ENCODE measurements at regions not wholly inside any gene's neighbourhood (a gene's known extent, or its start where the extent isn't known, plus 50 kb on each side); places are given as distances from the start of the nearest gene placed in this dataset.

DNA sequence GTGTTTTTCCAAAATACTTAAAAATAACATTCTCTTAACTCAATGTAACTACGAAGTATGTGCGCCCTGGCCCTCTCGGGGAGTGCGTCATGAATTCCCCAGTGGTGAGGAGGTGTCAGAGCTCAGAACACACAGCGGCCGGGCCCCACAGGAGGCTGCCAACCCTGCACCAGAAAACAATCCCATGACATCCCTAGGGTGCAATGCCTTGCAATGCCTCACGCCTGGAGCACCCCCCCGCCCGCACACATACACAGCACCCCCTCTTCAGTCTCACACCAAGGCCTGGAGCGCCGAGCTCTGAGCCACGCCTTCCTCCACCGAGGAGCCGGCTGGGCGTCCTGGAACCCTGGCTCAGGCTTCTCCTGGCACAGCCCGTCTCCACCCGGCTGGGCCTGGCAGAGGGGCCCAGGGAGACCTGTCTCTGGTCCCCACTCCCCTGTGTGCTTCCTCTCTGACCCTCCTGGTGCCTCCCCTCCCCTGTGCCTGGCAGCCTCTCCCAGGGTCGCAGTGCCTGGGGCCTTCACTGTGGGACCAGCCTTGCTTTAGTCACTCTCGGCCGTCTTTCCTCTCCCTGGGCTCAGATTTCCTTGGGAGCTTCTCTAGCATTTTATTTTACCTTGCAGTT lies 108.2 kb upstream of the ADRA2C start:
- peak in 1 of 2 donors; percentile 56 for DNase-seq
- Histone ChIP-seq H3K4me3 (no peak overlapping the region), H3K36me3 (no peaks in the 10 kb centered on the region), H3K27me3 (peaks cover 3 to 88% (median 37%) of the 10 kb centered on the region in 3 donors), H3K9me3 (no peaks in the 10 kb centered on the region), H3K4me1 (no peaks in the 10 kb centered on the region), H3K27ac (peak overlapping the region in 3 of 5 donors; percentile 46 to 59 (median 46))
- peak in 1 of 3 donors; percentile 23 for TF ChIP-seq POLR2AphosphoS5 (IDR thresholded peaks at IDR 0.05)
- TF ChIP-seq EP300 (IDR thresholded peaks at IDR 0.05), result no peak
- TF ChIP-seq, protein P1, sequence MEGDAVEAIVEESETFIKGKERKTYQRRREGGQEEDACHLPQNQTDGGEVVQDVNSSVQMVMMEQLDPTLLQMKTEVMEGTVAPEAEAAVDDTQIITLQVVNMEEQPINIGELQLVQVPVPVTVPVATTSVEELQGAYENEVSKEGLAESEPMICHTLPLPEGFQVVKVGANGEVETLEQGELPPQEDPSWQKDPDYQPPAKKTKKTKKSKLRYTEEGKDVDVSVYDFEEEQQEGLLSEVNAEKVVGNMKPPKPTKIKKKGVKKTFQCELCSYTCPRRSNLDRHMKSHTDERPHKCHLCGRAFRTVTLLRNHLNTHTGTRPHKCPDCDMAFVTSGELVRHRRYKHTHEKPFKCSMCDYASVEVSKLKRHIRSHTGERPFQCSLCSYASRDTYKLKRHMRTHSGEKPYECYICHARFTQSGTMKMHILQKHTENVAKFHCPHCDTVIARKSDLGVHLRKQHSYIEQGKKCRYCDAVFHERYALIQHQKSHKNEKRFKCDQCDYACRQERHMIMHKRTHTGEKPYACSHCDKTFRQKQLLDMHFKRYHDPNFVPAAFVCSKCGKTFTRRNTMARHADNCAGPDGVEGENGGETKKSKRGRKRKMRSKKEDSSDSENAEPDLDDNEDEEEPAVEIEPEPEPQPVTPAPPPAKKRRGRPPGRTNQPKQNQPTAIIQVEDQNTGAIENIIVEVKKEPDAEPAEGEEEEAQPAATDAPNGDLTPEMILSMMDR (IDR thresholded peaks at IDR 0.05), result no peak
- TF ChIP-seq POLR2A (IDR thresholded peaks at IDR 0.05), result no peak
- intact Hi-C loops (cut with DNase I; ENCODE audit: low total_unique reads), result no loop called here
- WGBS, 5 donors, result 39 to 57% (median 46%) methylated on average over 14 to 20 of the region's 20 CpGs

DNA sequence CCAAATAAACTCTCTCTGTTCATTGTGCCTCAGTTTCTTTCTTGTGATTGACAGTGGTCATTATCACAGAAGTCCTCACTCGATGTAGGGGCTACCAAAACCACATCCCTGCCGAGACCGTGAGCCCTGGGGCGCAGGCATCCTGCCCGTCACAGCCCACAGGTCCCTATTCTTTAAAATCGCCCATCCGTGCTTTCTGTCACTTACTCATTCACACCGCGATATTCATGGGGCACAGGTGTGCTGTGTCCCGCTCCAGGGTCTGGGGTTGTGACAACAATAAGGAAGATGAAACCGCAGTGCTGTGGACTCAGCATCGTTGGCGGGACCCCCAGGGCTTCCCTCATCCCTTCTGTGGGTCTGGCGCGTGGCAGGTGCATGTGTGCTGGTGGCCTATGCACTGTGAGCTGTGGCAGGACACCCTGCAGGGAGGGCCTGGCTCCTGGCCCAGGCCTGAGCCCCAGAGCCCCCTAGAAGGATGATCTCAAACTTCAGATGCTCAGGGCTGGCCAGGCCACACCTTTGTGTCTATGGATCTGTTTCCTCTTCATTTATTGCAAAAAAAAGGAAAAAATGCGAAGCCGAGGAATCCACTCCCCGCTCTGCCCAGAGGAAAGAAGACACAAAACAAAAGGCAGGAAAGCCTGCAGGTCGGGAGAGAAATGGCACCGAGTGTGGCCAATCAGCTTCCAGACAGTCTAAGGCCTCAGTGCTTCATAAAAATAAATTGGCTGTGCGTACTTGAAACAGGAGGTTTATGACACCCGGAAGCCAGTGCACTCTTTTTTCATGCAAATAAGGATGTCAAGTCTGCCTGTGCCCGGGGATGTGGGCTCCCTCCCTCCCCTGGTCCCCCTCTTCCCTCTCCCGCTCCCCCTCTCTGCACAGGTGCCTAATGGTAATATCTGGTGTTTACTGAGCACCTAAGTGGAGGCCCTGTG lies 109.5 kb upstream of the ADRA2C start:
- WGBS, 5 donors, result 70 to 75% (median 73%) methylated on average over 18 to 24 of the region's 24 CpGs
- no peaks in the 10 kb centered on the region for H3K9me3 ChIP-seq
- H3K4me3 ChIP-seq, result no peak overlapping the region
- TF ChIP-seq, protein P1 (IDR thresholded peaks at IDR 0.05), result no peak
- intact Hi-C loops (cut with DNase I; ENCODE audit: low total_unique reads), result no loop called here
- no peaks in the 10 kb centered on the region for H3K36me3 ChIP-seq
- DNase-seq, result no peak
- no peaks in the 10 kb centered on the region for H3K4me1 ChIP-seq
- peak overlapping the region in 1 of 5 donors; percentile 29 for H3K27ac ChIP-seq
- peaks cover 3 to 89% (median 37%) of the 10 kb centered on the region in 3 donors for H3K27me3 ChIP-seq

DNA sequence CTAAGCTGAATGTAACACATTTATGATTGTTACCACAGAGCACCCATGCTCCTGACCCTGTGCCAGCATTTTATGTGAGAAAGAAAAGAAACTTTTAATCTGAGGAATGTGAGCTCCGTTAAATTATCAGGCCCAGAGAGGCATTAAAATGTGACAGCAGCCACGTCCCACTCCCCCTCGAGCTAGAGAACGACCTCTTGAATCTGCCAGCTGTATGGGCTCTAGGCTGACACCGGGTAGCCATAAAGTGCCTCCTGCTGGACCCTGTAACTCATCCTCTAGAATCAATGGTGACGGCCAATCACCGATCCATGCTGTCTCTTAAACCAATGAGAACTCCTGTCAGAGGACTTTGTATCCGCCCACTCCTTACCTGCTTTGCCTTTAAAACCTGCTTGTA lies 110.2 kb upstream of the ADRA2C start:
- no peak for DNase-seq
- H3K27me3 ChIP-seq, result peaks cover 3 to 91% (median 41%) of the 10 kb centered on the region in 3 donors
- no peaks in the 10 kb centered on the region for H3K4me1 ChIP-seq
- 37 to 51% (median 47%) methylated on average over 8 of the region's 8 CpGs for WGBS, 5 donors
- no peak overlapping the region for H3K27ac ChIP-seq
- no peak overlapping the region for H3K4me3 ChIP-seq
- no peak for TF ChIP-seq EP300 (IDR thresholded peaks at IDR 0.05)
- no peak for TF ChIP-seq POLR2A (IDR thresholded peaks at IDR 0.05)
- no peak for TF ChIP-seq POLR2AphosphoS5 (IDR thresholded peaks at IDR 0.05)
- TF ChIP-seq, protein P1 (IDR thresholded peaks at IDR 0.05), result no peak
- intact Hi-C loops (cut with DNase I; ENCODE audit: low total_unique reads), result no loop called here
- no peaks in the 10 kb centered on the region for H3K9me3 ChIP-seq
- H3K36me3 ChIP-seq, result no peaks in the 10 kb centered on the region

DNA sequence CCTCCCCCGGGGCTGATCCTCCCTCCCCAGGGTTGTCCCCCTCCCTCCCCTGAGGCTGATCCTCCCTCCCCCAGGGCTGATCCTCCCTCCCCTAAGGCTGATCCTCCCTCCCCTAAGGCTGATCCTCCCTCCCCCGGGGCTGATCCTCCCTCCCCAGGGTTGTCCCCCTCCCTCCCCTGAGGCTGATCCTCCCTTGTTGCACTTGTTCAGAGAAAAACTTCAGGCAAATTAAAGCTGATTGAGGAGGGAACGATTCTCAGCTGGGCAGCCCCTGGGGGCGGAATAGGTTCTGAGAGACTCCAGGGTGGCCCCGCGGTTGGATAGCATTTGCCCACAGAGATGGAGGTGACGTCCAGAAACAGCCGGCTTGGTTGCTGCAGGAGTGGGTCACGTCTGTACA lies 110.7 kb upstream of the ADRA2C start:
- TF ChIP-seq POLR2A (IDR thresholded peaks at IDR 0.05), result no peak
- TF ChIP-seq POLR2AphosphoS5 (IDR thresholded peaks at IDR 0.05), result no peak
- Histone ChIP-seq H3K27me3 (peaks cover 3 to 90% (median 40%) of the 10 kb centered on the region in 3 donors), H3K4me1 (no peaks in the 10 kb centered on the region), H3K36me3 (no peaks in the 10 kb centered on the region), H3K4me3 (no peak overlapping the region), H3K27ac (no peak overlapping the region), H3K9me3 (no peaks in the 10 kb centered on the region)
- no peak for DNase-seq
- intact Hi-C loops (cut with DNase I; ENCODE audit: low total_unique reads), result no loop called here
- 48 to 58% (median 53%) methylated on average over 7 to 9 of the region's 9 CpGs for WGBS, 5 donors

Measured in stomach (tissue), 8 donors.